Stimulated activated effector memory CD8-positive, alpha-beta T cell treated with anti-CD3 and anti-CD28 coated beads, Interleukin-12 subunit alpha, Interleukin-12 subunit beta, amount 100 ng/mL, for 72 hours (primary cell): ENCODE measurements at regions not wholly inside any gene's neighbourhood (a gene's known extent, or its start where the extent isn't known, plus 50 kb on each side); places are given as distances from the start of the nearest gene placed in this dataset.
"Not testable (repeated sequence)": the region's sequence is repeated elsewhere in the genome, so short reads cannot be mapped to it uniquely, and the experiment has no call there.

Experiments
- ATAC-seq: fragments of 150-1000 bp; cut with Tn5 transposase; 2 replicates; pipeline ENCODE4 v1.10.0; 2021
- DNase-seq, 2 donors: peaks; one replicate each; pipeline ENCODE4 v3.0.0; 2021 to 2022; ENCODE audit warnings: low spot score in 2 of 2
- H3K27ac Mint-ChIP-seq: one replicate; pipeline ENCODE4 v1.8.0; 2022; ENCODE audit warnings: mild to moderate bottlenecking, mixed read lengths
- H3K36me3 Mint-ChIP-seq: one replicate; pipeline ENCODE4 v1.8.0; 2022; ENCODE audit warnings: mild to moderate bottlenecking, mixed read lengths
- H3K4me1 Mint-ChIP-seq: one replicate; pipeline ENCODE4 v1.8.0; 2022; ENCODE audit warnings: mixed read lengths
- H3K4me3 Mint-ChIP-seq: one replicate; pipeline ENCODE4 v1.8.0; 2022; ENCODE audit warnings: mild to moderate bottlenecking, mixed read lengths
- H3K9me3 Mint-ChIP-seq: one replicate; pipeline ENCODE4 v1.8.0; 2022; ENCODE audit warnings: mixed read lengths

- DNase-seq = no peak
- ATAC-seq = no peak
- Mint-ChIP-seq H3K4me1 (no peaks in the 10 kb centered on the region), H3K36me3 (no peaks in the 10 kb centered on the region), H3K9me3 (no peaks in the 10 kb centered on the region), H3K27ac (no peak overlapping the region), H3K4me3 (no peak overlapping the region)
These were observed 246.4 kb downstream of the EMX2 start for GRCh38 chr10:117788911-117789310.

DNA sequence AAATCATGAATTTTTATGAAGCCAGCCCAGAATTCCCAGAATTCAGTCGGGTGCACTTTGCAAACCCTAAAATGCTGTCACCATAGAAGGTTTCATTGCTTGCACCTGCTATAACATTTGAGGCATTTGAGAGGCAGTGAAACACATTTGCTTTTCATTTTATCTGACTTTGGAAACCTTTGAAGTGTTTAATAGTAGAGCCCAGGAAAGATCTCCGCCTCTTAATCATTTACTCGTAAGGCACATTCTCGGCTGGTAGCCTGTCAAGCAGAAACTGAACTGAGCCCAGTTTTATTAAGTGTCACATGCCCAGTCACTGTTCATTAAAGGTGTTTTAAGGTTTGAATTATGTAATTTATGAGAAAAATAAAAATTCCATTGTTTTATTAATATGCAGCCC lies 247.6 kb downstream of the EMX2 start:
- Mint-ChIP-seq H3K27ac (no peak overlapping the region), H3K4me1 (no peaks in the 10 kb centered on the region), H3K4me3 (no peak overlapping the region), H3K9me3 (no peaks in the 10 kb centered on the region), H3K36me3 (no peaks in the 10 kb centered on the region)
- ATAC-seq (no peak), DNase-seq (no peak)

DNA sequence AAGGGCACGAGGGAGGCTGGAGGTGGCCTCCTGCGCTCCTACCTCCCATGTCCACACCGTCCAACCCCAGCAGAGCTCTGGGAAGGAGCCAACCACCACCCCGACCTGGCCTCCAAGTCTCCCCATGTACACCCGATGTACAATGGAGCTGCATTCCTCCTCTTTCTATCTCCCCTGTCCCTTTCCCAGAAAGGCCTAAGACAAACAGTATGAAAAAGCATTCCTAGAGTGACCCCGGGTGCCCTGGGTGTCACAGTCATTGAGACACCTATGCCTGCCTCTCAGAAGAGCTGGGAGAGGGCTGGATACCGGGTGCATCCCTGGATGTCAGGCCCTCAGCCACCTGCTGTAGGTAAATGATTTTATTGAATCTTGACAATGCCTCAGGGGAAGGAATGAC lies 248.1 kb downstream of the EMX2 start:
- DNase-seq (no peak), ATAC-seq (no peak)
- H3K9me3 Mint-ChIP-seq = no peaks in the 10 kb centered on the region
- no peaks in the 10 kb centered on the region for H3K4me1 Mint-ChIP-seq
- no peak overlapping the region for H3K27ac Mint-ChIP-seq
- no peak overlapping the region for H3K4me3 Mint-ChIP-seq
- H3K36me3 Mint-ChIP-seq = no peaks in the 10 kb centered on the region

GRCh38 chr10:117792214-117792613 lies 249.7 kb downstream of the EMX2 start:
- no peak for ATAC-seq
- H3K27ac Mint-ChIP-seq = no peak overlapping the region
- no peaks in the 10 kb centered on the region for H3K9me3 Mint-ChIP-seq
- H3K4me3 Mint-ChIP-seq = no peak overlapping the region
- H3K4me1 Mint-ChIP-seq = no peaks in the 10 kb centered on the region
- no peaks in the 10 kb centered on the region for H3K36me3 Mint-ChIP-seq
- no peak for DNase-seq

DNA sequence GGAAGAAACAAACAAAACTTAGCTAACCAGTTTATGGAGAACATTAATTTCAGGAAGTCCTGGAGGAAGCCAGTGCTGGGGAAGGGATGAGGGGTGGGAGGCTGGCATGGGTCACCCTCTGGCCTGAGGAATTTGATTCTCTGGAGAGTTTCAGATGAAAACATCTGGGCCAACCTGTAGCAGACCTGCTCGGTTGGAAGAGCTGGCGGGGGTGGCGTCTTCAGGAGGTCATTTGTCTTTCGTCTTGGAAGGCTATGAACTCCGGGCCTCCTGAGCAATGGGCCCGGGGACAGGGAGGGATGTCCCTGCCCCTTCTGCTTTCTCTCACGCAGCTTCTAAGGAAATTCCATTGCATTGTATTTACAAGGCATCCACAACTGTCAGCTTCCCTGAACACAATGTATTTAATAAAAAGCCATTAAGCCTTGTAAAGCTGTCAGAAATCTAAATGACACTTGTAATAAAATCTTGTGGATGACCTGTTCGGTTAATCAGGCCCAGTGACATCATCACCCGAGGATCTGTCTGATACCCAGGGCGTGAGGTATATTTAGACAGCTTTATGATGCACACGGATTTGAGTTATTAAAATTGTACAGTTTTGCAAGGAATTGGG lies 250.5 kb downstream of the RAB11FIP2 start:
- DNase-seq = no peak
- Mint-ChIP-seq H3K27ac (no peak overlapping the region), H3K4me1 (no peaks in the 10 kb centered on the region), H3K4me3 (no peak overlapping the region), H3K36me3 (no peaks in the 10 kb centered on the region), H3K9me3 (no peaks in the 10 kb centered on the region)
- no peak for ATAC-seq

- no peaks in the 10 kb centered on the region for H3K9me3 Mint-ChIP-seq
These were observed 249.4 kb downstream of the RAB11FIP2 start for GRCh38 chr10:117797296-117797695.

DNA sequence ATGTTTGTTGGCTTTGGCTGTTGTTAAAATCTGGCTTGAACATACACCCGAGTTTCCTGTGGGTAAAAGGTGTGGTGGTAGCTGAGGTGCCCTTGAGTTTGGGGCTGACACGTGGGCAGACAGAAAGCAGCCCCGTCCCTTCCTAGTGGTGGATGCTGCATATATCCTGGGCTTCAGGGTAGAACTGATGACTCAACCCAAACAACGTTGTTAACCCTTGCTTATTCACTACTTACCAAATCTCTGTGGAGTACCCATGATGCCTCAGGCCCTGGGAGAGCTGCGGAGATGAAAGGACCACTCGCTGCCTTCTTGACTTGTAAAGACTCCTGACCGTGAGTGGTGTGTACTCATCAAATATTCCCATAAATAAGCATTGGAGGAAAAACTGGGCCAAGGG lies 245.1 kb downstream of the RAB11FIP2 start:
- H3K4me1 Mint-ChIP-seq = no peaks in the 10 kb centered on the region
- ATAC-seq = no peak

More at GRCh38 chr10:117797296-117797695, 249.4 kb downstream of the RAB11FIP2 start:
- DNase-seq (no peak), ATAC-seq (no peak)
- no peaks in the 10 kb centered on the region for H3K4me1 Mint-ChIP-seq
- no peak overlapping the region for H3K4me3 Mint-ChIP-seq
- H3K36me3 Mint-ChIP-seq = no peaks in the 10 kb centered on the region
- no peak overlapping the region for H3K27ac Mint-ChIP-seq

GRCh38 chr10:117804470-117805011 lies 242.2 kb downstream of the RAB11FIP2 start:
- ATAC-seq (peak; percentile 35), DNase-seq (no peak)
- no peaks in the 10 kb centered on the region for H3K4me1 Mint-ChIP-seq
- no peaks in the 10 kb centered on the region for H3K9me3 Mint-ChIP-seq
- H3K36me3 Mint-ChIP-seq = no peaks in the 10 kb centered on the region
- no peak overlapping the region for H3K4me3 Mint-ChIP-seq
- H3K27ac Mint-ChIP-seq = no peak overlapping the region

More for the DNA sequence above, 245.1 kb downstream of the RAB11FIP2 start:
- Mint-ChIP-seq H3K36me3 (no peaks in the 10 kb centered on the region), H3K27ac (no peak overlapping the region), H3K4me3 (no peak overlapping the region), H3K9me3 (no peaks in the 10 kb centered on the region)
- DNase-seq = no peak

DNA sequence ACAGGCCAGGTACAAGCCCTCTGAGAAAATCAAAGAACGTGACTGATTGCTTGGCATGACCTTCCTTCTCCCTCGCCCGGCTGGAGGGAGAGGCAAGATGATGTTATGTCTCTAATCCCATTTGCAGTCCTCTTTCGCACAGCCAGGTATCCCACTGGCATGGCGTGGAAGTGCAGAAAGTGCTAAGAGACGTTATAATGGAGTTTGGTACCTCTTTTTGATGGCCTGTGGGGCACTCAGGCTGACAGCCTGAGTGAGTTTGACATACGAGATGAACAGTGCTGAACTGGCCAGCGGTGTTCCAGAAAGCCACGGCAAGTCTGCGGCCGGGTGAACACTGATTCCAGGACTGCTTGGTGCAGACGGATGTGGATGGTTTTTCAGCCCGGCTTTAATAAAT lies 241.6 kb downstream of the RAB11FIP2 start:
- ATAC-seq (no peak), DNase-seq (no peak)
- Mint-ChIP-seq H3K9me3 (no peaks in the 10 kb centered on the region), H3K27ac (no peak overlapping the region), H3K4me1 (no peaks in the 10 kb centered on the region), H3K36me3 (no peaks in the 10 kb centered on the region), H3K4me3 (no peak overlapping the region)

DNA sequence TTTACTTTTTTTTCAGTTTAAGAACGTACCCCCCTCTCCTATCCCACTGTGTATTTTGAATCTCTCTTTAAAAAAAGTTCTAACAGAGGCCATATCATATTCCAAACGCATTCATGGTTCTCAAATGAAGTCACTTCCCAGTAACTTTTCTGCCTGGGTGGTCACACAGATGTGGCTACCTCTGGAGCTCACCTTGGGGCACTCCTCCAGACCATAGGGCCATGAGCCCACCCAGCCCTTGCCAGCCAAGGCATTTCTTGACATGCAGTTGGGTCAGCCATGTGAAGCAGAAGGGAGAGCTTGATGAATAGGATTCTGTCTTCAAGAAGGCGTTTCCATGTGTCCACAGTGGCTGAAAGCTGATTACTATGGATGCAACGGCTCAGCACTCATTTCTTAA lies 239.3 kb downstream of the RAB11FIP2 start:
- no peak overlapping the region for H3K27ac Mint-ChIP-seq

DNA sequence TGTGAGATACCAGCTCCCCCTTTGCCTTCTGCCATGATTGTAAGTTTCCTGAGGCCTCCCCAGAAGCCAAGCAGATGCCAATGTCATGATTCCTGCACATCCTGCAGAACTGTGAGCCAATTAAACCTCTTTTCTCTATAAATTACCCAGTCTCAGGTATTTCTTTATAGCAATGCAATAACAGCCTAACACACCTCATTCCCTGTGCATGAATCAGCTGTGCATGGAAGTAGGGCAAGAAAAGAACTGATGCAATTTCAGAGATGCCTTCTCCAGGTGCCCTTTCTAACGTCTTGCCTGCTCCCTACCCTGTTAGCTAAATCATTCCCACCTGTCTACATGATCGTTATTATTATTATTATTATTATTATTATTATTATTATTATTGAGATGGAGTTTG lies 230.9 kb downstream of the RAB11FIP2 start:
- H3K9me3 Mint-ChIP-seq, H3K4me3 Mint-ChIP-seq, ATAC-seq, H3K4me1 Mint-ChIP-seq, DNase-seq, H3K36me3 Mint-ChIP-seq, H3K27ac Mint-ChIP-seq: not testable (repeated sequence)

More for the DNA sequence above, 239.3 kb downstream of the RAB11FIP2 start:
- no peak for ATAC-seq
- no peaks in the 10 kb centered on the region for H3K9me3 Mint-ChIP-seq
- H3K36me3 Mint-ChIP-seq = no peaks in the 10 kb centered on the region
- H3K4me3 Mint-ChIP-seq = no peak overlapping the region
- no peak for DNase-seq
- H3K4me1 Mint-ChIP-seq = no peaks in the 10 kb centered on the region

DNA sequence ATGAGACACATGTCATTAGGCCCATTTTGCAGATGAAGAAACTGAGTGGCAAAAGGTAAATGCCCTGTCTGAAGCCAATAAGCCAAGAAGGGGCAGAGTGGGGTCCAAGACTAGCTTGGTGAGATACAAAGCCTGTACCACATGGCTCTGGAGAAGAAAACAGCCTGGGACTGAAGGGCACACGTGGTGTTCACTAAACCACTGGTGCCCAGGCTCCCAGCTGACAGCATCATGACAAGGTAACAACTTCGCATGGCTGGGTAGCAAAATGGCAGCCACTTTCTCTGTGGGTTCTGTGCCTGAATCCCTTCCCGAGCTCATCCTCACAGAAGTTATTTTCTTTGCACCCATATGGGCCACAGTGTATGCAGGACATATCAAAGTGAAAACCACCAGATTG lies 229.6 kb downstream of the RAB11FIP2 start:
- Mint-ChIP-seq H3K36me3 (no peaks in the 10 kb centered on the region), H3K4me3 (no peak overlapping the region), H3K27ac (no peak overlapping the region), H3K4me1 (no peaks in the 10 kb centered on the region), H3K9me3 (peaks cover 5% of the 10 kb centered on the region)
- ATAC-seq (no peak), DNase-seq (no peak)

GRCh38 chr10:117818721-117819120 lies 228.0 kb downstream of the RAB11FIP2 start:
- no peak for ATAC-seq
- H3K4me3 Mint-ChIP-seq = no peak overlapping the region
- H3K4me1 Mint-ChIP-seq = no peaks in the 10 kb centered on the region
- H3K9me3 Mint-ChIP-seq = peaks cover 5% of the 10 kb centered on the region
- H3K36me3 Mint-ChIP-seq = no peaks in the 10 kb centered on the region
- no peak overlapping the region for H3K27ac Mint-ChIP-seq
- DNase-seq = no peak

GRCh38 chr10:117819304-117819703 lies 227.4 kb downstream of the RAB11FIP2 start:
- Mint-ChIP-seq H3K9me3 (peaks cover 5% of the 10 kb centered on the region), H3K27ac (no peak overlapping the region), H3K4me1 (no peaks in the 10 kb centered on the region), H3K36me3 (no peaks in the 10 kb centered on the region), H3K4me3 (no peak overlapping the region)
- no peak for ATAC-seq
- DNase-seq = no peak

DNA sequence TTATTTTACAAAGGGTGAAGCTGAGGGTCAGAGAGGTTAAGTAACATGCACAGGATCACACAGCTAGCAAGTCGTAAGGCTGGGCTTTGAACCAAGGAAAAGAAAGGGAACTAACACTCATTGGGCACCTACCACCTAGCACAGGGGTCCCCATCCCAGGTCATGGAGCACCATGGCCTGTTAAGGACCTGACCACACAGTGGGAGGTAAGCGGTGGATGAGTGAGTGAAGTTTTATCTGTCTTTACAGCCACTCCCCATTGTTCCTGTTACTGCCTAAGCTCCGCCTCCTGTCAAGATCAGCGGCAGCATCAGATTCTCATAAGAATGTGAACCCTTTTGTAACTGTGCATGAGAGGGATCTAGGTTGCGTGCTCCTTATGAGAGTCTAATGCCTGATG lies 222.8 kb downstream of the RAB11FIP2 start:
- Mint-ChIP-seq H3K27ac (no peak overlapping the region), H3K36me3 (no peaks in the 10 kb centered on the region), H3K4me3 (no peak overlapping the region), H3K9me3 (no peaks in the 10 kb centered on the region), H3K4me1 (no peaks in the 10 kb centered on the region)
- no peak for ATAC-seq
- DNase-seq = no peak

GRCh38 chr10:117830205-117830604 lies 216.5 kb downstream of the RAB11FIP2 start:
- Mint-ChIP-seq H3K4me3 (peak overlapping the region; percentile 30), H3K9me3 (no peaks in the 10 kb centered on the region), H3K4me1 (no peaks in the 10 kb centered on the region), H3K27ac (no peak overlapping the region), H3K36me3 (no peaks in the 10 kb centered on the region)
- ATAC-seq (no peak), DNase-seq (no peak)
